Endothelial cell of umbilical vein (primary cell): ENCODE measurements at regions not wholly inside any gene's neighbourhood (a gene's known extent, or its start where the extent isn't known, plus 50 kb on each side); places are given as distances from the start of the nearest gene placed in this dataset.

Source experiments
- BruUV-seq: library from RNA; stranded (reverse); fragments of 400-500 nt; replicated peaks from 2 replicates; lab custom pipeline; 2021; lab: Mats Ljungman, UMichigan
- CTCF ChIA-PET: fragments of 300-600, 350-600 bp; sonication (Branson Sonifier 250); formaldehyde crosslinking; loops from one replicate; lab custom pipeline; 2021; ENCODE audit warnings: antibody characterized with exemption, inconsistent platforms; lab: Charles Lee
- POLR2A ChIA-PET: fragments of 300-600, 350-600 bp; sonication (Branson Sonifier 250); formaldehyde crosslinking; loops from one replicate; lab custom pipeline; 2021; ENCODE audit warnings: antibody characterized with exemption, inconsistent platforms; lab: Charles Lee
- DNase-seq: peaks from one replicate; pipeline ENCODE4 v3.0.0-alpha.2; 2011; ENCODE audit warnings: low read depth, low spot score
- FAIRE-seq: peaks from 2 replicates; lab custom pipeline; 2011; peaks lifted over from hg19 to GRCh38; lab: Jason Lieb, UNC
- H2AFZ ChIP-seq: 2 replicates; pipeline ENCODE4 v1.6.0; 2012; ENCODE audit warnings: low read depth, low read length, control low read depth, inconsistent platforms
- H3K27ac ChIP-seq: 2 replicates; pipeline ENCODE4 v1.5.1; 2011; ENCODE audit warnings: low read depth, mild to moderate bottlenecking, control low read depth, low read length, moderate library complexity; ENCODE audit not compliant: insufficient read depth
- H3K27me3 ChIP-seq, 2 experiments: 2 replicates each; pipeline versions ENCODE4 v1.6.0 to v1.6.1; 2011; ENCODE audit warnings: low read length in 2 of 2, mixed read lengths in 1 of 2; ENCODE audit not compliant: control insufficient read depth in 2 of 2, insufficient read depth in 2 of 2
- H3K36me3 ChIP-seq, 2 experiments: 2 replicates in 1 of 2; 3 replicates in 1 of 2; pipeline ENCODE4 v1.5.1; 2011; ENCODE audit warnings: low read length in 2 of 2, mild to moderate bottlenecking in 1 of 2, moderate library complexity in 1 of 2; ENCODE audit not compliant: control insufficient read depth in 2 of 2, insufficient read depth in 2 of 2; ENCODE audit errors: extremely low read depth in 1 of 2
- H3K4me1 ChIP-seq: 3 replicates; pipeline ENCODE4 v1.5.1; 2011; ENCODE audit warnings: mild to moderate bottlenecking, low read length; ENCODE audit not compliant: control insufficient read depth, insufficient read depth; ENCODE audit errors: extremely low read depth
- H3K4me2 ChIP-seq: 2 replicates; pipeline ENCODE4 v1.6.1; 2011; ENCODE audit warnings: low read length, control low read depth, mixed read lengths; ENCODE audit not compliant: insufficient read depth
- H3K4me3 ChIP-seq, 3 experiments: fragments of 200-600 bp in 1 of 3; sonication (generic), shearing (Covaris generic) in 1 of 3; replicated peaks in 1 of 3; 2 replicates each; pipeline ENCODE4 v1.5.1; 2011 to 2016; ENCODE audit warnings: control low read depth in 3 of 3, low read length in 3 of 3, mild to moderate bottlenecking in 2 of 3, inconsistent platforms in 1 of 3, low read depth in 1 of 3, moderate library complexity in 1 of 3; ENCODE audit not compliant: insufficient read depth in 1 of 3
- H3K79me2 ChIP-seq: 2 replicates; pipeline ENCODE4 v1.6.0; 2012; ENCODE audit warnings: low read length, inconsistent platforms; ENCODE audit not compliant: control insufficient read depth, insufficient read depth
- H3K9ac ChIP-seq: replicated peaks from 2 replicates; pipeline ENCODE3; 2011; ENCODE audit warnings: low read length, control low read depth; ENCODE audit not compliant: insufficient read depth; ENCODE audit errors: extremely low read depth
- H3K9me1 ChIP-seq: replicated peaks from 3 replicates; pipeline ENCODE4 v1.6.0; 2011; ENCODE audit warnings: mild to moderate bottlenecking, low read length; ENCODE audit not compliant: control insufficient read depth, insufficient read depth; ENCODE audit errors: extremely low read depth
- H3K9me3 ChIP-seq: replicated peaks from 2 replicates; pipeline ENCODE4 v1.5.1; 2012; ENCODE audit warnings: low read length, inconsistent platforms; ENCODE audit not compliant: control insufficient read depth, insufficient read depth
- H4K20me1 ChIP-seq: replicated peaks from 2 replicates; pipeline ENCODE3; 2011; ENCODE audit warnings: mild to moderate bottlenecking, low read length; ENCODE audit not compliant: control insufficient read depth, insufficient read depth; ENCODE audit errors: extremely low read depth
- EZH2 ChIP-seq: IDR thresholded peaks from 2 replicates; pipeline ENCODE4 v1.6.1; 2012; ENCODE audit warnings: borderline replicate concordance, low read depth, mild to moderate bottlenecking, moderate library complexity, low read length, inconsistent platforms; ENCODE audit not compliant: severe bottlenecking
- FOS ChIP-seq: IDR thresholded peaks from 2 replicates; pipeline ENCODE4 v1.6.1; 2011; ENCODE audit warnings: mild to moderate bottlenecking, low read length, moderate library complexity, borderline replicate concordance; ENCODE audit not compliant: insufficient read depth
- GATA2 ChIP-seq: IDR thresholded peaks from 2 replicates; pipeline ENCODE4 v1.7.0; 2011; ENCODE audit warnings: low read depth, mild to moderate bottlenecking, moderate library complexity, mixed read lengths, low read length; ENCODE audit not compliant: insufficient read length, insufficient read depth
- JUN ChIP-seq: IDR thresholded peaks from 2 replicates; pipeline ENCODE4 v1.6.1; 2011; ENCODE audit warnings: borderline replicate concordance, low read depth; ENCODE audit not compliant: insufficient read length, insufficient read depth
- MYC ChIP-seq: IDR thresholded peaks from one replicate; pipeline ENCODE4 v1.6.1; 2011; ENCODE audit warnings: mild to moderate bottlenecking, low read depth, low read length
- POLR2A ChIP-seq: IDR thresholded peaks from 2 replicates; pipeline ENCODE4 v1.6.1; 2012; ENCODE audit warnings: low read depth, mild to moderate bottlenecking, control low read depth, low read length
- POLR2AphosphoS5 ChIP-seq: IDR thresholded peaks from 2 replicates; pipeline ENCODE4 v1.6.1; 2012; ENCODE audit warnings: low read depth, mild to moderate bottlenecking, control low read depth, low read length, moderate library complexity; ENCODE audit not compliant: insufficient read depth
- dilution Hi-C: fragments of 300-500 bp; cut with MboI; formaldehyde crosslinking; loops from one replicate; pipeline ENCODE4 v1.15.0; 2019; ENCODE audit warnings: low sequenced_read_pairs; ENCODE audit not compliant: extremely low pct_ligation_motif_present
- intact Hi-C: fragments of 100-400 bp; cut with micrococcal nuclease; formaldehyde crosslinking; loops from one replicate; pipeline ENCODE4 v1.10.0; 2022
- TF ChIP-seq, protein P1 (sequence below), 2 donors: IDR thresholded peaks; 1 replicate in 1 of 2; 2 replicates in 1 of 2; pipeline ENCODE4 v1.5.1; 2011; ENCODE audit warnings: low read length in 2 of 2, mild to moderate bottlenecking in 2 of 2, moderate library complexity in 2 of 2, control low read depth in 1 of 2, inconsistent platforms in 1 of 2, low read depth in 1 of 2; ENCODE audit not compliant: insufficient read depth in 1 of 2; ENCODE audit errors: extremely low read depth in 1 of 2
- TF ChIP-seq, protein P2 (sequence below): IDR thresholded peaks from 2 replicates; pipeline ENCODE4 v1.6.1; 2011; ENCODE audit not compliant: insufficient read depth, insufficient read length

DNA sequence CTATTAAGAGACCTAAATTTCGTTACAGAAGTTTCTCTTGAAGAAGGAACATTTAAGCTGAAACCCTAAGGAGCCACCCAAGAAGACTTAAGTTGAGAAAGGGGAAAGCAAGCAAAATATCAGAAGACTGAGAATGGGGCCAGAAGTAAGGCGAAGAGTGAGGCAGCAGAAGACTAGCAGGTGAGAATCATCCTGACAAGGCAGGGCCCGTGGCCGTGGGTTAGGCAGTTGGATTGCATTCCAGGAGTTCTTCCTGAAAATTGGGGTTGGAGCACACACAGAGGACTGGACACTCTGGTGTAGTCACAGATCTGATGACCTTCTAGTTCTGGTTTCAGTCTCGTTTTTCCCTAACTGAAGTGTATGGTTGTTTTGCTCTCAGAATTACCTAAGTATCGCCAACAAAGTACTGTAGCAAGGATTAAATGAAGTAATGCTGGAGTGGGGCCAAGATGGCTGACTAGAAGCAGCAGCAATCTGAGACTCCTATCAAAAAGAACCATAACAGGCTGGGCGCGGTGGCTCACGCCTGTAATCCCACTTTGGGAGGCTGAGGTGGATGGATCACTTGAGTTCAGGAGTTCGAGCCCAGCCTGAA lies 94.4 kb upstream of the GUCY1A1 start:
- FAIRE-seq (no peak), DNase-seq (no peak)
- dilution Hi-C loops, result no loop called here
- H3K36me3 ChIP-seq, result no peaks in the 10 kb centered on the region
- no peaks in the 10 kb centered on the region for H3K9me1 ChIP-seq
- H2AFZ ChIP-seq, result no peak overlapping the region
- H4K20me1 ChIP-seq, result no peaks in the 10 kb centered on the region
- H3K27me3 ChIP-seq, result no peaks in the 10 kb centered on the region
- intact Hi-C loops, result no loop called here
- H3K4me3 ChIP-seq, result no peak overlapping the region
- TF ChIP-seq JUN (no peak), FOS (no peak), MYC (no peak), GATA2 (no peak), POLR2A (no peak), POLR2AphosphoS5 (no peak), EZH2 (no peak)
- TF ChIP-seq, protein P1, sequence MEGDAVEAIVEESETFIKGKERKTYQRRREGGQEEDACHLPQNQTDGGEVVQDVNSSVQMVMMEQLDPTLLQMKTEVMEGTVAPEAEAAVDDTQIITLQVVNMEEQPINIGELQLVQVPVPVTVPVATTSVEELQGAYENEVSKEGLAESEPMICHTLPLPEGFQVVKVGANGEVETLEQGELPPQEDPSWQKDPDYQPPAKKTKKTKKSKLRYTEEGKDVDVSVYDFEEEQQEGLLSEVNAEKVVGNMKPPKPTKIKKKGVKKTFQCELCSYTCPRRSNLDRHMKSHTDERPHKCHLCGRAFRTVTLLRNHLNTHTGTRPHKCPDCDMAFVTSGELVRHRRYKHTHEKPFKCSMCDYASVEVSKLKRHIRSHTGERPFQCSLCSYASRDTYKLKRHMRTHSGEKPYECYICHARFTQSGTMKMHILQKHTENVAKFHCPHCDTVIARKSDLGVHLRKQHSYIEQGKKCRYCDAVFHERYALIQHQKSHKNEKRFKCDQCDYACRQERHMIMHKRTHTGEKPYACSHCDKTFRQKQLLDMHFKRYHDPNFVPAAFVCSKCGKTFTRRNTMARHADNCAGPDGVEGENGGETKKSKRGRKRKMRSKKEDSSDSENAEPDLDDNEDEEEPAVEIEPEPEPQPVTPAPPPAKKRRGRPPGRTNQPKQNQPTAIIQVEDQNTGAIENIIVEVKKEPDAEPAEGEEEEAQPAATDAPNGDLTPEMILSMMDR (IDR thresholded peaks at IDR 0.05; ENCODE audit: extremely low read depth in 1 of 2, insufficient read depth in 1 of 2, low read depth in 1 of 2, low read length in 2 of 2), result no peak
- TF ChIP-seq, protein P2, sequence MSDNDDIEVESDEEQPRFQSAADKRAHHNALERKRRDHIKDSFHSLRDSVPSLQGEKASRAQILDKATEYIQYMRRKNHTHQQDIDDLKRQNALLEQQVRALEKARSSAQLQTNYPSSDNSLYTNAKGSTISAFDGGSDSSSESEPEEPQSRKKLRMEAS, result no peak
- no peaks in the 10 kb centered on the region for H3K79me2 ChIP-seq
- no peaks in the 10 kb centered on the region for H3K9me3 ChIP-seq
- no peak overlapping the region for H3K27ac ChIP-seq
- H3K4me1 ChIP-seq, result no peaks in the 10 kb centered on the region
- no peak overlapping the region for H3K9ac ChIP-seq
- no peak overlapping the region for H3K4me2 ChIP-seq
- CTCF ChIA-PET, result no interaction called here
- POLR2A ChIA-PET, result no interaction called here
- BruUV-seq, result no TSS peak
